ENCODE measurements at regions not wholly inside any gene's neighbourhood (a gene's known extent, or its start where the extent isn't known, plus 50 kb on each side); places are given as distances from the start of the nearest gene placed in this dataset.
"Not testable (repeated sequence)": the region's sequence is repeated elsewhere in the genome, so short reads cannot be mapped to it uniquely, and the experiment has no call there.

GRCh38 chr7:15836651-15837050 lies 150.2 kb upstream of the MEOX2 start:
- no peak for DNase-seq (ENCODE audit: extremely low read depth in 1 of 2, low read depth in 1 of 2)

- DNase-seq (ENCODE audit: extremely low read depth in 1 of 2, low read depth in 1 of 2), result no peak
Measured at GRCh38 chr7:15836041-15836440, 149.6 kb upstream of the MEOX2 start.

GRCh38 chr7:15834446-15834845 lies 148.0 kb upstream of the MEOX2 start:
- no peak for DNase-seq (ENCODE audit: extremely low read depth in 1 of 2, low read depth in 1 of 2)

GRCh38 chr7:15832996-15833395 lies 146.5 kb upstream of the MEOX2 start:
- no peak for DNase-seq (ENCODE audit: extremely low read depth in 1 of 2, low read depth in 1 of 2)

GRCh38 chr7:15831606-15832005 lies 145.1 kb upstream of the MEOX2 start:
- no peak for DNase-seq (ENCODE audit: extremely low read depth in 1 of 2, low read depth in 1 of 2)

GRCh38 chr7:15829691-15830090 lies 143.2 kb upstream of the MEOX2 start:
- no peak for DNase-seq (ENCODE audit: extremely low read depth in 1 of 2, low read depth in 1 of 2)

GRCh38 chr7:15828881-15829280 lies 142.4 kb upstream of the MEOX2 start:
- no peak for DNase-seq (ENCODE audit: extremely low read depth in 1 of 2, low read depth in 1 of 2)

- DNase-seq (ENCODE audit: extremely low read depth in 1 of 2, low read depth in 1 of 2), result no peak
Measured at GRCh38 chr7:15821484-15822427, 135.3 kb upstream of the MEOX2 start.

- DNase-seq (ENCODE audit: extremely low read depth in 1 of 2, low read depth in 1 of 2), result no peak
Measured at GRCh38 chr7:15820319-15820718, 133.8 kb upstream of the MEOX2 start.

- DNase-seq (ENCODE audit: extremely low read depth in 1 of 2, low read depth in 1 of 2), result no peak
Measured at GRCh38 chr7:15816835-15817426, 130.4 kb upstream of the MEOX2 start.

- DNase-seq (ENCODE audit: extremely low read depth in 1 of 2, low read depth in 1 of 2), result no peak
Measured at GRCh38 chr7:15813448-15813847, 127.0 kb upstream of the MEOX2 start.

- not testable (repeated sequence) for DNase-seq (ENCODE audit: extremely low read depth in 1 of 2, low read depth in 1 of 2)
Measured at GRCh38 chr7:15810383-15810782, 123.9 kb upstream of the MEOX2 start.

GRCh38 chr7:15809936-15810335 lies 123.5 kb upstream of the MEOX2 start:
- not testable (repeated sequence) for DNase-seq (ENCODE audit: extremely low read depth in 1 of 2, low read depth in 1 of 2)

- DNase-seq (ENCODE audit: extremely low read depth in 1 of 2, low read depth in 1 of 2), result no peak
Measured at GRCh38 chr7:15805891-15806290, 119.4 kb upstream of the MEOX2 start.

GRCh38 chr7:15802425-15802824 lies 115.9 kb upstream of the MEOX2 start:
- no peak for DNase-seq (ENCODE audit: extremely low read depth in 1 of 2, low read depth in 1 of 2)

GRCh38 chr7:15801551-15801950 lies 115.1 kb upstream of the MEOX2 start:
- no peak for DNase-seq (ENCODE audit: extremely low read depth in 1 of 2, low read depth in 1 of 2)

GRCh38 chr7:15801041-15801440 lies 114.6 kb upstream of the MEOX2 start:
- DNase-seq (ENCODE audit: extremely low read depth in 1 of 2, low read depth in 1 of 2), result no peak

- DNase-seq (ENCODE audit: extremely low read depth in 1 of 2, low read depth in 1 of 2), result no peak
Measured at GRCh38 chr7:15798081-15798480, 111.6 kb upstream of the MEOX2 start.

GRCh38 chr7:15795393-15795792 lies 108.9 kb upstream of the MEOX2 start:
- no peak for DNase-seq (ENCODE audit: extremely low read depth in 1 of 2, low read depth in 1 of 2)

- DNase-seq (ENCODE audit: extremely low read depth in 1 of 2, low read depth in 1 of 2), result no peak
Measured at GRCh38 chr7:15794801-15795200, 108.3 kb upstream of the MEOX2 start.

- DNase-seq (ENCODE audit: extremely low read depth in 1 of 2, low read depth in 1 of 2), result no peak
Measured at GRCh38 chr7:15784694-15785030, 98.2 kb upstream of the MEOX2 start.

- no peak for DNase-seq (ENCODE audit: extremely low read depth in 1 of 2, low read depth in 1 of 2)
Measured at GRCh38 chr7:15783987-15784693, 97.7 kb upstream of the MEOX2 start.

Data from stimulated activated CD8-positive, alpha-beta memory T cell treated with anti-CD3 and anti-CD28 coated beads, Interleukin-7, amount 100 ng/mL, for 48 hours (primary cell).